T-helper 17 cell (primary cell): ENCODE measurements at regions not wholly inside any gene's neighbourhood (a gene's known extent, or its start where the extent isn't known, plus 50 kb on each side); places are given as distances from the start of the nearest gene placed in this dataset.

ENCODE experiments used
- ATAC-seq: fragments of 150-1000 bp; cut with Tn5 transposase; 2 replicates; pipeline ENCODE4 v1.10.0; 2021; ENCODE audit warnings: mild to moderate bottlenecking, moderate library complexity
- DNase-seq, 3 donors: peaks; one replicate each; pipeline versions ENCODE4 v3.0.0 to v3.0.0-alpha.2; 2020 to 2021
- H3K9me3 ChIP-seq: one replicate; pipeline ENCODE4 v1.7.0; 2013; ENCODE audit warnings: low read length, mild to moderate bottlenecking; ENCODE audit not compliant: control insufficient read depth, poor library complexity, severe bottlenecking
- H3K27ac Mint-ChIP-seq: one replicate; pipeline ENCODE4 v1.8.0; 2022; ENCODE audit warnings: mild to moderate bottlenecking, moderate library complexity, mixed read lengths
- H3K27me3 Mint-ChIP-seq: one replicate; pipeline ENCODE4 v1.8.0; 2022; ENCODE audit warnings: mixed read lengths
- H3K36me3 Mint-ChIP-seq: one replicate; pipeline ENCODE4 v1.8.0; 2022; ENCODE audit warnings: low read depth, mixed read lengths
- H3K4me1 Mint-ChIP-seq: one replicate; pipeline ENCODE4 v1.8.0; 2022; ENCODE audit warnings: mild to moderate bottlenecking, mixed read lengths
- H3K4me3 Mint-ChIP-seq: one replicate; pipeline ENCODE4 v1.8.0; 2022; ENCODE audit warnings: mild to moderate bottlenecking, moderate library complexity, mixed read lengths

- no peaks in the 10 kb centered on the region for H3K9me3 ChIP-seq
- Mint-ChIP-seq H3K36me3 (no peaks in the 10 kb centered on the region), H3K27ac (no peak overlapping the region), H3K4me1 (no peaks in the 10 kb centered on the region), H3K4me3 (no peak overlapping the region), H3K27me3 (no peaks in the 10 kb centered on the region)
- no peak for DNase-seq
- ATAC-seq: no peak
Observed at GRCh38 chr18:40583671-40584070, 1371.4 kb upstream of the PIK3C3 start.

GRCh38 chr18:40582105-40582504 lies 1372.9 kb upstream of the PIK3C3 start:
- no peak overlapping the region for H3K4me3 Mint-ChIP-seq
- DNase-seq: no peak
- H3K27me3 Mint-ChIP-seq: no peaks in the 10 kb centered on the region
- H3K27ac Mint-ChIP-seq: no peak overlapping the region
- ATAC-seq: no peak
- no peaks in the 10 kb centered on the region for H3K4me1 Mint-ChIP-seq
- no peaks in the 10 kb centered on the region for H3K9me3 ChIP-seq
- no peaks in the 10 kb centered on the region for H3K36me3 Mint-ChIP-seq

- no peaks in the 10 kb centered on the region for H3K9me3 ChIP-seq
- H3K4me1 Mint-ChIP-seq: no peaks in the 10 kb centered on the region
- no peak overlapping the region for H3K4me3 Mint-ChIP-seq
- H3K27ac Mint-ChIP-seq: no peak overlapping the region
- ATAC-seq (no peak), DNase-seq (no peak)
- H3K27me3 Mint-ChIP-seq: no peaks in the 10 kb centered on the region
- H3K36me3 Mint-ChIP-seq: no peaks in the 10 kb centered on the region
Observed at GRCh38 chr18:40577981-40578365, 1377.1 kb upstream of the PIK3C3 start.

- Mint-ChIP-seq H3K27me3 (no peaks in the 10 kb centered on the region), H3K4me3 (no peak overlapping the region), H3K4me1 (no peaks in the 10 kb centered on the region), H3K36me3 (no peaks in the 10 kb centered on the region), H3K27ac (no peak overlapping the region)
- ATAC-seq (no peak), DNase-seq (no peak)
- no peaks in the 10 kb centered on the region for H3K9me3 ChIP-seq
Observed at GRCh38 chr18:40577239-40577980, 1377.6 kb upstream of the PIK3C3 start.

- no peak for ATAC-seq
- no peaks in the 10 kb centered on the region for H3K27me3 Mint-ChIP-seq
Observed at GRCh38 chr18:40576507-40577115, 1378.4 kb upstream of the PIK3C3 start.

GRCh38 chr18:40570615-40571014 lies 1384.4 kb upstream of the PIK3C3 start:
- H3K27ac Mint-ChIP-seq: no peak overlapping the region
- no peak overlapping the region for H3K4me3 Mint-ChIP-seq
- no peaks in the 10 kb centered on the region for H3K36me3 Mint-ChIP-seq
- no peaks in the 10 kb centered on the region for H3K4me1 Mint-ChIP-seq
- H3K9me3 ChIP-seq: peaks cover 3% of the 10 kb centered on the region
- H3K27me3 Mint-ChIP-seq: no peaks in the 10 kb centered on the region
- ATAC-seq (no peak), DNase-seq (no peak)

More at GRCh38 chr18:40576507-40577115, 1378.4 kb upstream of the PIK3C3 start:
- Mint-ChIP-seq H3K27ac (no peak overlapping the region), H3K36me3 (no peaks in the 10 kb centered on the region), H3K4me1 (no peaks in the 10 kb centered on the region), H3K4me3 (no peak overlapping the region)
- H3K9me3 ChIP-seq: no peaks in the 10 kb centered on the region
- no peak for DNase-seq

GRCh38 chr18:40569605-40570004 lies 1385.4 kb upstream of the PIK3C3 start:
- ATAC-seq (no peak), DNase-seq (no peak)
- H3K4me1 Mint-ChIP-seq: no peaks in the 10 kb centered on the region
- no peak overlapping the region for H3K27ac Mint-ChIP-seq
- H3K36me3 Mint-ChIP-seq: no peaks in the 10 kb centered on the region
- no peaks in the 10 kb centered on the region for H3K27me3 Mint-ChIP-seq
- no peak overlapping the region for H3K4me3 Mint-ChIP-seq
- H3K9me3 ChIP-seq: peaks cover 3% of the 10 kb centered on the region

GRCh38 chr18:40566510-40566844 lies 1388.6 kb upstream of the PIK3C3 start:
- DNase-seq (no peak), ATAC-seq (no peak)
- H3K27me3 Mint-ChIP-seq: no peaks in the 10 kb centered on the region
- peaks cover 3% of the 10 kb centered on the region for H3K9me3 ChIP-seq
- H3K36me3 Mint-ChIP-seq: no peaks in the 10 kb centered on the region
- no peak overlapping the region for H3K27ac Mint-ChIP-seq
- H3K4me3 Mint-ChIP-seq: no peak overlapping the region
- no peaks in the 10 kb centered on the region for H3K4me1 Mint-ChIP-seq

- no peaks in the 10 kb centered on the region for H3K4me1 Mint-ChIP-seq
- ATAC-seq (no peak), DNase-seq (no peak)
- H3K27ac Mint-ChIP-seq: no peak overlapping the region
- no peak overlapping the region for H3K4me3 Mint-ChIP-seq
- no peaks in the 10 kb centered on the region for H3K36me3 Mint-ChIP-seq
- peaks cover 3% of the 10 kb centered on the region for H3K9me3 ChIP-seq
- H3K27me3 Mint-ChIP-seq: no peaks in the 10 kb centered on the region
Observed at GRCh38 chr18:40565805-40566509, 1389.1 kb upstream of the PIK3C3 start.

GRCh38 chr18:40559556-40559955 lies 1395.5 kb upstream of the PIK3C3 start:
- no peak for ATAC-seq
- H3K4me1 Mint-ChIP-seq: no peaks in the 10 kb centered on the region

GRCh38 chr18:40558706-40559392 lies 1396.2 kb upstream of the PIK3C3 start:
- H3K4me1 Mint-ChIP-seq: no peaks in the 10 kb centered on the region
- no peaks in the 10 kb centered on the region for H3K27me3 Mint-ChIP-seq
- no peak overlapping the region for H3K4me3 Mint-ChIP-seq
- H3K9me3 ChIP-seq: no peaks in the 10 kb centered on the region
- DNase-seq (no peak), ATAC-seq (no peak)
- H3K36me3 Mint-ChIP-seq: no peaks in the 10 kb centered on the region
- no peak overlapping the region for H3K27ac Mint-ChIP-seq

More at GRCh38 chr18:40559556-40559955, 1395.5 kb upstream of the PIK3C3 start:
- Mint-ChIP-seq H3K4me3 (no peak overlapping the region), H3K27ac (no peak overlapping the region), H3K27me3 (no peaks in the 10 kb centered on the region), H3K36me3 (no peaks in the 10 kb centered on the region)
- no peak for DNase-seq
- no peaks in the 10 kb centered on the region for H3K9me3 ChIP-seq

GRCh38 chr18:40555914-40556313 lies 1399.1 kb upstream of the PIK3C3 start:
- Mint-ChIP-seq H3K4me3 (no peak overlapping the region), H3K36me3 (no peaks in the 10 kb centered on the region), H3K27me3 (no peaks in the 10 kb centered on the region), H3K27ac (no peak overlapping the region), H3K4me1 (no peaks in the 10 kb centered on the region)
- no peaks in the 10 kb centered on the region for H3K9me3 ChIP-seq
- DNase-seq: no peak
- no peak for ATAC-seq

GRCh38 chr18:40553029-40553428 lies 1402.0 kb upstream of the PIK3C3 start:
- no peaks in the 10 kb centered on the region for H3K27me3 Mint-ChIP-seq
- H3K4me1 Mint-ChIP-seq: no peaks in the 10 kb centered on the region
- no peaks in the 10 kb centered on the region for H3K36me3 Mint-ChIP-seq
- no peaks in the 10 kb centered on the region for H3K9me3 ChIP-seq
- H3K27ac Mint-ChIP-seq: no peak overlapping the region
- DNase-seq (no peak), ATAC-seq (no peak)
- no peak overlapping the region for H3K4me3 Mint-ChIP-seq
